ENCODE measurements at regions not wholly inside any gene's neighbourhood (a gene's known extent, or its start where the extent isn't known, plus 50 kb on each side); places are given as distances from the start of the nearest gene placed in this dataset.

- intact Hi-C loops (cut with micrococcal nuclease; ENCODE audit: unreplicated experiment): no loop called here
- CTCF ChIA-PET (ENCODE audit: low intra/inter-chr PET ratio, low total read pairs): no interaction called here
- Histone ChIP-seq H2AFZ (ENCODE audit: low read length) (no peak overlapping the region), H3K4me3 (replicated peaks in 1 of 3; ENCODE audit: insufficient read depth in 1 of 3, low read depth in 2 of 3, low read length in 3 of 3) (no peak overlapping the region), H3K79me2 (ENCODE audit: insufficient read depth, low read length) (no peaks in the 10 kb centered on the region), H3K27ac (ENCODE audit: extremely low read length, insufficient read depth, low read length) (no peak overlapping the region), H3K36me3 (replicated peaks in 1 of 2; ENCODE audit: control insufficient read depth in 1 of 2, insufficient read depth in 2 of 2, low read length in 2 of 2) (no peaks in the 10 kb centered on the region), H3K4me1 (ENCODE audit: insufficient read depth, low read length) (no peaks in the 10 kb centered on the region), H3K9me3 (ENCODE audit: low read length) (peaks cover 66% of the 10 kb centered on the region), H3K9ac (ENCODE audit: insufficient read depth, low read depth, low read length) (no peak overlapping the region), H3K27me3 (ENCODE audit: control insufficient read depth in 1 of 2, insufficient read depth in 2 of 2, low read length in 2 of 2) (no peaks in the 10 kb centered on the region), H3K4me2 (ENCODE audit: low read depth, low read length) (no peak overlapping the region), H4K20me1 (ENCODE audit: insufficient read depth, low read length) (no peaks in the 10 kb centered on the region)
- ATAC-seq (no peak), FAIRE-seq (no peak), DNase-seq (ENCODE audit: low spot score) (no peak)
- TF ChIP-seq MAFK (conservative IDR thresholded peaks at IDR 0.05 in 1 of 2, IDR thresholded peaks at IDR 0.05 in 1 of 2; ENCODE audit: low read length in 2 of 2) (peak; percentile 75 to 88), ZNF136 (CRISPR knock-in tag; IDR thresholded peaks at IDR 0.05; ENCODE audit: low read depth) (no peak), RFX1 (IDR thresholded peaks at IDR 0.05) (no peak), MAFF (IDR thresholded peaks at IDR 0.05; ENCODE audit: low read depth, low read length) (peak; percentile 84), ELF1 (CRISPR knock-in tag; IDR thresholded peaks at IDR 0.05) (no peak), ZNF543 (CRISPR knock-in tag; IDR thresholded peaks at IDR 0.05) (no peak), HNRNPL (IDR thresholded peaks at IDR 0.05; ENCODE audit: low read depth, low read length) (no peak), ZSCAN29 (CRISPR knock-in tag; conservative IDR thresholded peaks at IDR 0.05) (no peak)
- TF ChIP-seq, protein P1, sequence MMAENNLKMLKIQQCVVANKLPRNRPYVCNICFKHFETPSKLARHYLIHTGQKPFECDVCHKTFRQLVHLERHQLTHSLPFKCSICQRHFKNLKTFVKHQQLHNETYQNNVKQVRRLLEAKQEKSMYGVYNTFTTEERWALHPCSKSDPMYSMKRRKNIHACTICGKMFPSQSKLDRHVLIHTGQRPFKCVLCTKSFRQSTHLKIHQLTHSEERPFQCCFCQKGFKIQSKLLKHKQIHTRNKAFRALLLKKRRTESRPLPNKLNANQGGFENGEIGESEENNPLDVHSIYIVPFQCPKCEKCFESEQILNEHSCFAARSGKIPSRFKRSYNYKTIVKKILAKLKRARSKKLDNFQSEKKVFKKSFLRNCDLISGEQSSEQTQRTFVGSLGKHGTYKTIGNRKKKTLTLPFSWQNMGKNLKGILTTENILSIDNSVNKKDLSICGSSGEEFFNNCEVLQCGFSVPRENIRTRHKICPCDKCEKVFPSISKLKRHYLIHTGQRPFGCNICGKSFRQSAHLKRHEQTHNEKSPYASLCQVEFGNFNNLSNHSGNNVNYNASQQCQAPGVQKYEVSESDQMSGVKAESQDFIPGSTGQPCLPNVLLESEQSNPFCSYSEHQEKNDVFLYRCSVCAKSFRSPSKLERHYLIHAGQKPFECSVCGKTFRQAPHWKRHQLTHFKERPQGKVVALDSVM (CRISPR knock-in tag; IDR thresholded peaks at IDR 0.05): no peak
- TF ChIP-seq, protein P2, sequence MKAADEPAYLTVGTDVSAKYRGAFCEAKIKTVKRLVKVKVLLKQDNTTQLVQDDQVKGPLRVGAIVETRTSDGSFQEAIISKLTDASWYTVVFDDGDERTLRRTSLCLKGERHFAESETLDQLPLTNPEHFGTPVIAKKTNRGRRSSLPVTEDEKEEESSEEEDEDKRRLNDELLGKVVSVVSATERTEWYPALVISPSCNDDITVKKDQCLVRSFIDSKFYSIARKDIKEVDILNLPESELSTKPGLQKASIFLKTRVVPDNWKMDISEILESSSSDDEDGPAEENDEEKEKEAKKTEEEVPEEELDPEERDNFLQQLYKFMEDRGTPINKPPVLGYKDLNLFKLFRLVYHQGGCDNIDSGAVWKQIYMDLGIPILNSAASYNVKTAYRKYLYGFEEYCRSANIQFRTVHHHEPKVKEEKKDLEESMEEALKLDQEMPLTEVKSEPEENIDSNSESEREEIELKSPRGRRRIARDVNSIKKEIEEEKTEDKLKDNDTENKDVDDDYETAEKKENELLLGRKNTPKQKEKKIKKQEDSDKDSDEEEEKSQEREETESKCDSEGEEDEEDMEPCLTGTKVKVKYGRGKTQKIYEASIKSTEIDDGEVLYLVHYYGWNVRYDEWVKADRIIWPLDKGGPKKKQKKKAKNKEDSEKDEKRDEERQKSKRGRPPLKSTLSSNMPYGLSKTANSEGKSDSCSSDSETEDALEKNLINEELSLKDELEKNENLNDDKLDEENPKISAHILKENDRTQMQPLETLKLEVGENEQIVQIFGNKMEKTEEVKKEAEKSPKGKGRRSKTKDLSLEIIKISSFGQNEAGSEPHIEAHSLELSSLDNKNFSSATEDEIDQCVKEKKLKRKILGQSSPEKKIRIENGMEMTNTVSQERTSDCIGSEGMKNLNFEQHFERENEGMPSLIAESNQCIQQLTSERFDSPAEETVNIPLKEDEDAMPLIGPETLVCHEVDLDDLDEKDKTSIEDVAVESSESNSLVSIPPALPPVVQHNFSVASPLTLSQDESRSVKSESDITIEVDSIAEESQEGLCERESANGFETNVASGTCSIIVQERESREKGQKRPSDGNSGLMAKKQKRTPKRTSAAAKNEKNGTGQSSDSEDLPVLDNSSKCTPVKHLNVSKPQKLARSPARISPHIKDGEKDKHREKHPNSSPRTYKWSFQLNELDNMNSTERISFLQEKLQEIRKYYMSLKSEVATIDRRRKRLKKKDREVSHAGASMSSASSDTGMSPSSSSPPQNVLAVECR (CRISPR knock-in tag; IDR thresholded peaks at IDR 0.05; ENCODE audit: borderline replicate concordance): no peak
- TF ChIP-seq, protein P3, sequence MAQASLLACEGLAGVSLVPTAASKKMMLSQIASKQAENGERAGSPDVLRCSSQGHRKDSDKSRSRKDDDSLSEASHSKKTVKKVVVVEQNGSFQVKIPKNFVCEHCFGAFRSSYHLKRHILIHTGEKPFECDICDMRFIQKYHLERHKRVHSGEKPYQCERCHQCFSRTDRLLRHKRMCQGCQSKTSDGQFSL (CRISPR knock-in tag; IDR thresholded peaks at IDR 0.05): no peak
- POLR2A ChIA-PET: no interaction called here
- no TSS peak for BruUV-seq (replicated peaks)
- 61% methylated on average over 1 of the region's 1 CpG for WGBS (ENCODE audit: low lambda C conversion rate)
- in situ Hi-C loops (cut with HindIII; ENCODE audit: extremely low pct_ligation_motif_present, low pct_unique_long_range_greater_than_20kb): no loop called here
These were observed 1328.6 kb upstream of the ADGRL2 start for GRCh38 chr1:80472145-80472544.

Measured in HepG2 (cell line).